Cardiac muscle cell (in vitro differentiated cells and primary cell): ENCODE measurements at regions not wholly inside any gene's neighbourhood (a gene's known extent, or its start where the extent isn't known, plus 50 kb on each side); places are given as distances from the start of the nearest gene placed in this dataset.

Experiments used
- DNase-seq, 2 donors: peaks; one replicate each; pipeline versions ENCODE4 v3.0.0 to v3.0.0-alpha.2; 2010 to 2017; ENCODE audit warnings: low read depth in 1 of 2, low spot score in 1 of 2
- H3K27ac ChIP-seq: fragments of 200-600 bp; sonication (generic); 2 replicates; pipeline ENCODE4 v1.5.1; 2016
- H3K27me3 ChIP-seq: fragments of 200-600 bp; sonication (generic); 2 replicates; pipeline ENCODE4 v1.6.0; 2016; ENCODE audit warnings: control low read depth
- H3K36me3 ChIP-seq: fragments of 200-600 bp; sonication (generic); 2 replicates; pipeline ENCODE4 v1.5.1; 2016; ENCODE audit warnings: control low read depth
- H3K4me1 ChIP-seq: fragments of 200-600 bp; sonication (generic); 2 replicates; pipeline ENCODE4 v1.8.1; 2017; ENCODE audit warnings: low read depth, mild to moderate bottlenecking, mixed run types
- H3K4me3 ChIP-seq: fragments of 200-600 bp; sonication (generic); 2 replicates; pipeline ENCODE4 v1.5.1; 2016; ENCODE audit warnings: mild to moderate bottlenecking
- H3K9me3 ChIP-seq: fragments of 200-600 bp; sonication (generic); 2 replicates; pipeline ENCODE4 v1.5.1; 2017; ENCODE audit warnings: low read depth, mild to moderate bottlenecking, control low read depth
- TF ChIP-seq, protein P1 (sequence below): IDR thresholded peaks from 2 replicates; pipeline ENCODE4 v1.5.1; 2012; ENCODE audit warnings: low read depth, mild to moderate bottlenecking, low read length

DNA sequence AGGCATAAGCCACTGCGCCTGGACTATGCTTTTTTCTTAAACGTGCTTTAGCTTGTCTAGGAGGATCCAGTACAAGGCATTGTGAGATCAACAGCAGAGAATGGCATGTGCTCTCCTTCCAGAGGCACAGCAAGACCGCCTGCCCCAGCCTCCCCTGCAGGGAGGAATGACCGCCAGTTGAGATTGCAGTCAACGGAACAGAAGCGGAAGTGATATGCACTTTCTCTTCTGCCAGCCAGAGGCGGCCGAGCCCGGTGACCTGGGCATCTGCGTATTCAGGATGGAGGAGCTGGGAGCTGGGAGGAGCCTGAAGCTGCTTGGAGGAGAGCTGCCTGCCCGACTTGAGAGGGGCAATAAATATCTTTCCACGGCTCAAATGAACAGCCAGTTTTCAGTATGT lies 243.0 kb downstream of the CTTN start:
- Histone ChIP-seq H3K4me3 (no peak overlapping the region), H3K4me1 (no peaks in the 10 kb centered on the region), H3K27ac (no peak overlapping the region), H3K9me3 (no peaks in the 10 kb centered on the region), H3K27me3 (no peaks in the 10 kb centered on the region), H3K36me3 (no peaks in the 10 kb centered on the region)
- DNase-seq = peak; percentile 6 to 8
- TF ChIP-seq, protein P1, sequence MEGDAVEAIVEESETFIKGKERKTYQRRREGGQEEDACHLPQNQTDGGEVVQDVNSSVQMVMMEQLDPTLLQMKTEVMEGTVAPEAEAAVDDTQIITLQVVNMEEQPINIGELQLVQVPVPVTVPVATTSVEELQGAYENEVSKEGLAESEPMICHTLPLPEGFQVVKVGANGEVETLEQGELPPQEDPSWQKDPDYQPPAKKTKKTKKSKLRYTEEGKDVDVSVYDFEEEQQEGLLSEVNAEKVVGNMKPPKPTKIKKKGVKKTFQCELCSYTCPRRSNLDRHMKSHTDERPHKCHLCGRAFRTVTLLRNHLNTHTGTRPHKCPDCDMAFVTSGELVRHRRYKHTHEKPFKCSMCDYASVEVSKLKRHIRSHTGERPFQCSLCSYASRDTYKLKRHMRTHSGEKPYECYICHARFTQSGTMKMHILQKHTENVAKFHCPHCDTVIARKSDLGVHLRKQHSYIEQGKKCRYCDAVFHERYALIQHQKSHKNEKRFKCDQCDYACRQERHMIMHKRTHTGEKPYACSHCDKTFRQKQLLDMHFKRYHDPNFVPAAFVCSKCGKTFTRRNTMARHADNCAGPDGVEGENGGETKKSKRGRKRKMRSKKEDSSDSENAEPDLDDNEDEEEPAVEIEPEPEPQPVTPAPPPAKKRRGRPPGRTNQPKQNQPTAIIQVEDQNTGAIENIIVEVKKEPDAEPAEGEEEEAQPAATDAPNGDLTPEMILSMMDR = no peak

DNA sequence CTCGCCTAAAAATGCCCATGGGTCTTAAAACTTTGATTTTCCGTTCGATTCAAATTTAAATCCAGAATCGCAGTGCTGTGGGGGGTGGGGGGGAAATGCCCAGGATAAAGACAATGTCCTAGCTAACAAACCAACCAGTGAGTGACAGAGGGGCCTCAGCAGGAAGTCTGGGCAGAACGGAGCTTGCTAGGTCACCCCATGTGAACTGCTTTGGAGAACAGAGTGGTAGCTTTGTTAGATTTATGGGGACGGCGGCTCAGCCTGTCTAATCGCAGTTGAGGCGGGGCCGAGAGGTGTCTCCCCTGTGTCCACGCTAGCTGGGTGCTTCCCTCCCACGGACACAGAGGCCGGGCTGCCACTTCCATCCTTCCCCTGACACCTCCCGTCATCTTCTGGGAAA lies 243.9 kb downstream of the CTTN start:
- TF ChIP-seq, protein P1 = no peak
- no peaks in the 10 kb centered on the region for H3K9me3 ChIP-seq
- H3K36me3 ChIP-seq = no peaks in the 10 kb centered on the region
- no peaks in the 10 kb centered on the region for H3K4me1 ChIP-seq
- no peak overlapping the region for H3K4me3 ChIP-seq
- H3K27ac ChIP-seq = no peak overlapping the region
- no peak for DNase-seq
- H3K27me3 ChIP-seq = peaks cover 3% of the 10 kb centered on the region

DNA sequence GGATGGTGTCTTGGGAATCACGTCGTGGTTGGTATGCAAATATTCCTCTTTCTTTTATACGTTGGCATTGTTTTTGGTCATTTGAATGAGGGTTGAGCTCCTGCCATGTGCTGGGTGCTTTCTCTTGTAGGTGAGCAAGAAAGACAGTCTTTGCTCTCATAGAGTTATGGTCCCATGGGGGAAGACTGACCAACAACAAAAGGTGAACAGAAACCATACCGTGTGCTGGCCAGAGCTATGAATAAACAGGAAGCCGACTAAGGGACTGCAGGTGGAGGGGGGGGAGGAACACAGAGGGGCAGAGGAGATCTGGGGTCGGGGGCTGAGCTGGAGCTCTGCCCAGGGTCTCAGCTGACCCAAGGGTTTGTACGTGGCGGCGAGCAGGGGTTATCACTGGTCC lies 245.3 kb downstream of the CTTN start:
- H3K4me3 ChIP-seq = no peak overlapping the region
- no peaks in the 10 kb centered on the region for H3K9me3 ChIP-seq
- H3K27ac ChIP-seq = no peak overlapping the region
- TF ChIP-seq, protein P1 = no peak
- H3K27me3 ChIP-seq = peaks cover 4% of the 10 kb centered on the region
- H3K36me3 ChIP-seq = no peaks in the 10 kb centered on the region
- DNase-seq = no peak
- H3K4me1 ChIP-seq = no peaks in the 10 kb centered on the region

DNA sequence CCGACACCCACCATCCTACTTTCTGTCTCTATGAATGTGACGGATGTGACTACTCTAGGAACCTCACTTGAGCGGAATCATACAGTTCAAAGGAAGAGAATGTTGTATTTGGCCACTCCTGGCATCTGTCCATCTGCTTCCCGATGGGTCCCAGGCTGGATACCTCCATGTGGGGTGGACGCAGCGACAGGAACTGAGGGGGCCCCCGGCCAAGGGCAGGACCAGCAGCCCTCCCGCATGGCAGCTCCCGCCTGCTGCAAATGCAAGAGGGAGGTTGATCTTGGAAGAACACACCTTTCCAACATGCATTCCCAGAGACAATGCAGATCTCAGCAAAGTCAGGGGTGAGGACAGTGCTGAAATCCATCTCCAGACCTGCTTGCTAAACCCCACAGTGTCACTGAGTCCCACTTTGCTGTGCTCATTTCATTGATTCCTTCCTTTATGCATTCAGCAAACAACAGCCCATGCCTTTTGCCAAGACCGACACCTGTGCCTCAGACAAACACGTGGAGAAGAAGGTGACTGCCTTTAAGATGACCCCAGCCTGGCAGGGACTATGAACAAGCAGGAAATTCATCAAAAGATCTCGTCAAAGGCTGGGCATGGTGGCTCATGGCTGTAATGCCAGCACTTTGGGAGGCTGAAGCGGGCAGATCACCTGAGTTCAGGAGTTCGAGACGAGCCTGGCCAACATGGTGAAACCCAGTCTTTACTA lies 246.2 kb downstream of the CTTN start:
- TF ChIP-seq, protein P1 = no peak
- Histone ChIP-seq H3K27me3 (peaks cover 4% of the 10 kb centered on the region), H3K9me3 (no peaks in the 10 kb centered on the region), H3K27ac (no peak overlapping the region), H3K4me1 (no peaks in the 10 kb centered on the region), H3K36me3 (no peaks in the 10 kb centered on the region), H3K4me3 (no peak overlapping the region)
- DNase-seq = no peak

DNA sequence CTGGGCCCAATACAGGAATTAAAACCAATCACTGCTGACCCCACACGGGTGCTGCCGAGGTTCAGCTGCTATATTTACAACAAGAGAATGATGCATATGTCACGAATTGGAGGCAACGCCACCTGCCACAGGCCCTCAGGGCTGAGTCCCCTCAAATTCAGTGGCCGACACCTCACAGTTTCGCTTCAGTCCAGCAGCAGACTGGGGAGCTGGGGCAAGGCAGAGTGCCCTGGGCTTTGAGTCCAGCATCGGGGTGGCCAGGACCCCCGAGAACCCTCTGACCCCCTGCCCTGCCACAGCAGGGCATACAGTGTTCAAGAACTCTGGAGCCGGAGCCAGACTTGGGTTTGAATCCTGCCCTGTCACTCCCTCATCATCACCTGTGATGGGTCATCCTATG lies 247.2 kb downstream of the CTTN start:
- Histone ChIP-seq H3K4me1 (no peaks in the 10 kb centered on the region), H3K27ac (no peak overlapping the region), H3K27me3 (peaks cover 4% of the 10 kb centered on the region), H3K4me3 (no peak overlapping the region), H3K36me3 (no peaks in the 10 kb centered on the region), H3K9me3 (no peaks in the 10 kb centered on the region)
- TF ChIP-seq, protein P1 = no peak
- DNase-seq = no peak
